ENCODE measurements at regions not wholly inside any gene's neighbourhood (a gene's known extent, or its start where the extent isn't known, plus 50 kb on each side); places are given as distances from the start of the nearest gene placed in this dataset.

DNA sequence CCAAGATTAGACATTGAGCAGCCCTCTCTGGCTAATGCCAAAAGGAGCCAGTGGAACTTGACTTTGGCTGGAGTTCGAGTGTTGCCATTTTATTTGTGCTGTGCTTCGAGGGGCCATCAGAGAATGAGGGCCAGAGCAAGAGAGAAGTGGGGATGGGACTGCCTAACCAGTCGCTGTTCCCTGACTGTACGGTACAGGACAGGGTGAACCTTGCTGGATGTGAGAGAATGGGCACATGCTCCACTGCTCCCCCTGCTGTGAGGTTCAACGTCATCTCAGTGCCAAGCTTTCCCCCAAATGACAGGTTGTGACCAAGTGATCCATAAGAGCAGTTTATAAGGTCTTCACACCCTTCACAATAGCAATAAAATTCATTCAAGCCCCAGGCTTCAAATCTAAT, 55.1 kb upstream of the BCL11B start:
- Histone ChIP-seq H3K36me3 (ENCODE audit: low read depth) (no peaks in the 10 kb centered on the region), H3K9me3 (ENCODE audit: severe bottlenecking) (no peaks in the 10 kb centered on the region), H3K4me1 (ENCODE audit: insufficient read depth, poor library complexity, severe bottlenecking) (peaks cover 9% of the 10 kb centered on the region), H3K27me3 (ENCODE audit: insufficient read depth, poor library complexity, severe bottlenecking) (no peaks in the 10 kb centered on the region), H3K27ac (ENCODE audit: poor library complexity, severe bottlenecking) (peak overlapping the region; percentile 12), H3K4me3 (ENCODE audit: severe bottlenecking) (no peak overlapping the region)
- DNase-seq (ENCODE audit: low spot score), result no peak
- TF ChIP-seq, protein P1, sequence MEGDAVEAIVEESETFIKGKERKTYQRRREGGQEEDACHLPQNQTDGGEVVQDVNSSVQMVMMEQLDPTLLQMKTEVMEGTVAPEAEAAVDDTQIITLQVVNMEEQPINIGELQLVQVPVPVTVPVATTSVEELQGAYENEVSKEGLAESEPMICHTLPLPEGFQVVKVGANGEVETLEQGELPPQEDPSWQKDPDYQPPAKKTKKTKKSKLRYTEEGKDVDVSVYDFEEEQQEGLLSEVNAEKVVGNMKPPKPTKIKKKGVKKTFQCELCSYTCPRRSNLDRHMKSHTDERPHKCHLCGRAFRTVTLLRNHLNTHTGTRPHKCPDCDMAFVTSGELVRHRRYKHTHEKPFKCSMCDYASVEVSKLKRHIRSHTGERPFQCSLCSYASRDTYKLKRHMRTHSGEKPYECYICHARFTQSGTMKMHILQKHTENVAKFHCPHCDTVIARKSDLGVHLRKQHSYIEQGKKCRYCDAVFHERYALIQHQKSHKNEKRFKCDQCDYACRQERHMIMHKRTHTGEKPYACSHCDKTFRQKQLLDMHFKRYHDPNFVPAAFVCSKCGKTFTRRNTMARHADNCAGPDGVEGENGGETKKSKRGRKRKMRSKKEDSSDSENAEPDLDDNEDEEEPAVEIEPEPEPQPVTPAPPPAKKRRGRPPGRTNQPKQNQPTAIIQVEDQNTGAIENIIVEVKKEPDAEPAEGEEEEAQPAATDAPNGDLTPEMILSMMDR (IDR thresholded peaks at IDR 0.05; ENCODE audit: poor library complexity, severe bottlenecking), result peak; percentile 19
- no peak for ATAC-seq (ENCODE audit: low read depth)

DNA sequence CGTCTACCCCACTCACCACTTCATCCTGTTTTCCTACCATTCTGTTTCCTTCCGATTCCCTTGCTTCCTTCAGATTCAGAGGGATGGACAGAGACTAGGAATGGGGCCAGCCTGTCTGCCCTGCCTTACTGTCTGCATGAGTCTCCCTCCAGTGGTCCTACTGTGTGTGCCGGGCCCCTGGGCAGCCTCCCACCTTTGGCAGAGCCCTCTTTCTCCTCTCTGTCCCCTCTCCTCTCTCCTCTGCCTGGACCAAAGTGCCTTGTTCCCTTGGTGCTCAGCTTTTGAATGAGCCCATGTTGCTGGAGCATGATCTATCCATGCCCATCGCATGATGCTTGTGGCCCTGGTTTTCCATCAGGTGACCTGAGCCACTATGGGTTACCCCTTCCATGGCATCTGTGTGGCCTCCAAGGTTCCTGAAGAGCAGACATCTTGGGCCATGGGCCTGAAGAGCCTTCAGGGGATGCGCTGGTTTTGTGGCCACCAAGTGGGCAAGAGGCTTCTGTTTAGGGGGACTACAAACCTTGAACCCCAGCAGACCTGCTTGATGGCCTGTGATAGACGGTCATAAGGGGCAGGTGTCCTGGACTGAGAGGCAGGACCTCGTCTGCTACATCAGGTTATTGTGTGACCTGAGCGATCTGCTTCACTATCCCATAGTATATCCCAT, 54.2 kb upstream of the BCL11B start:
- no peaks in the 10 kb centered on the region for H3K27me3 ChIP-seq (ENCODE audit: insufficient read depth, poor library complexity, severe bottlenecking)
- TF ChIP-seq, protein P1 (IDR thresholded peaks at IDR 0.05; ENCODE audit: poor library complexity, severe bottlenecking), result no peak
- ATAC-seq (ENCODE audit: low read depth), result no peak

DNA sequence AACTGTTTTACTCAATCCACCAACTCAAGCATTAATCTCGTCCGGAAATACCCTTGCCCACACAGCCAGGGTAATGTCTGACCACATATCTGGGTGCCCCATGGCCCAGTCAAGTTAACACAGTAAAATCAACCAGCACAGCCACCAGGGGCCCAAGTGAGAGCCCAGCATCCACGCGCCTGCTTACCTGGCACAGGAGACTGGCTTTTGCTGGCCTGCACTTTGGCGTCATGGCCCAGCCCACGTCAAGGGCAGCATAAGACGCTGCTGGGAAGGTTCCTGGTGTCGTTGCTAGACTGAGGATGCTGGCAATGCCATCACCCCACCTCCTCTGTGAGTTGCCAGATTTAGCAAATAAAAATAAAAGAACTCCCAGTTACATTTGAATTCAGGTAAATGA, 53.6 kb upstream of the BCL11B start:
- Histone ChIP-seq H3K4me3 (ENCODE audit: severe bottlenecking) (no peak overlapping the region), H3K9me3 (ENCODE audit: severe bottlenecking) (no peaks in the 10 kb centered on the region), H3K36me3 (ENCODE audit: low read depth) (no peaks in the 10 kb centered on the region), H3K4me1 (ENCODE audit: insufficient read depth, poor library complexity, severe bottlenecking) (peaks cover 9% of the 10 kb centered on the region), H3K27ac (ENCODE audit: poor library complexity, severe bottlenecking) (no peak overlapping the region), H3K27me3 (ENCODE audit: insufficient read depth, poor library complexity, severe bottlenecking) (no peaks in the 10 kb centered on the region)
- no peak for ATAC-seq (ENCODE audit: low read depth)
- TF ChIP-seq, protein P1 (IDR thresholded peaks at IDR 0.05; ENCODE audit: poor library complexity, severe bottlenecking), result no peak
- no peak for DNase-seq (ENCODE audit: low spot score)

More for the DNA sequence above, 54.2 kb upstream of the BCL11B start:
- Histone ChIP-seq H3K9me3 (ENCODE audit: severe bottlenecking) (no peaks in the 10 kb centered on the region), H3K27ac (ENCODE audit: poor library complexity, severe bottlenecking) (no peak overlapping the region), H3K4me3 (ENCODE audit: severe bottlenecking) (no peak overlapping the region), H3K36me3 (ENCODE audit: low read depth) (no peaks in the 10 kb centered on the region), H3K4me1 (ENCODE audit: insufficient read depth, poor library complexity, severe bottlenecking) (peaks cover 9% of the 10 kb centered on the region)
- DNase-seq (ENCODE audit: low spot score), result no peak

DNA sequence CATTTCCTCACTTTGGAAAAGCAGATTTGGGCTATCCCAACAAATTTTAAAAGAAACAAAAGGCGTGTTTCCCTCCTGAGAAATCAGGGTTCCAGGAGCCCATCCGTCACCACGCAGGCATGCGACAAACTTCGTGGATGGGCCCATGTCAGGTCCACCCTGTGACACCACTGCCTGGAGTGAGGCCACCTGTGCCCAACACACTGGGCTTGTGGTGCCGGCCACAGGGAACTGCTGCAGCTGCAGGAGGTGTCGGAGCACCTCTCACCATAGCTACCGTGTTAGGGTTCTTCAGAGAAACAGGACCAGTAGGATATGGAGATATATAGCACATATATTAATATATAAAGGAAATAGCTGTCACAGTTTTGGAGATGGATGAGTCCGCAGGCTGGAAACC, 53.0 kb upstream of the BCL11B start:
- Histone ChIP-seq H3K4me1 (ENCODE audit: insufficient read depth, poor library complexity, severe bottlenecking) (peaks cover 9% of the 10 kb centered on the region), H3K27me3 (ENCODE audit: insufficient read depth, poor library complexity, severe bottlenecking) (no peaks in the 10 kb centered on the region), H3K9me3 (ENCODE audit: severe bottlenecking) (no peaks in the 10 kb centered on the region), H3K36me3 (ENCODE audit: low read depth) (no peaks in the 10 kb centered on the region), H3K4me3 (ENCODE audit: severe bottlenecking) (no peak overlapping the region), H3K27ac (ENCODE audit: poor library complexity, severe bottlenecking) (no peak overlapping the region)
- DNase-seq (ENCODE audit: low spot score) (no peak), ATAC-seq (ENCODE audit: low read depth) (no peak)
- TF ChIP-seq, protein P1 (IDR thresholded peaks at IDR 0.05; ENCODE audit: poor library complexity, severe bottlenecking), result no peak

DNA sequence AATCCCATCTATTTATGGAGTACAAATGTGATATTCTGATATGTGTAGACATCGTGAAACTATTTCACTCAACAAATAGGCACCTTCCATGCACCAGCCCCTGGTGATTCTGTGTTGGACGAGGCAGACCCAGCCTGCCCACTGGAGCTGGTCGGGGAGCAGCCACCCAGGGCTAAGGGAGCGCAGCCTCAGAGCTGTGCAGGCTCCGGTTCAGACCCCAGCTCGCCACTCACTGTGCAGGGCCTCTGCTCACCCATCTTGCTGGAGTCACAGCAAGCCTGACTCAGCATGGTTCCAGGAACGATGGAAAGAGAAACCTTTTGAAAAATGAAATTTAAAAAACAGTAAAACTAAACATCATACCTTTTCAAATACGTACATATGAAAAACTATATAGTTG, 52.3 kb upstream of the BCL11B start:
- DNase-seq (ENCODE audit: low spot score) (no peak), ATAC-seq (ENCODE audit: low read depth) (no peak)
- Histone ChIP-seq H3K36me3 (ENCODE audit: low read depth) (no peaks in the 10 kb centered on the region), H3K9me3 (ENCODE audit: severe bottlenecking) (no peaks in the 10 kb centered on the region), H3K4me1 (ENCODE audit: insufficient read depth, poor library complexity, severe bottlenecking) (peaks cover 9% of the 10 kb centered on the region), H3K27ac (ENCODE audit: poor library complexity, severe bottlenecking) (no peak overlapping the region), H3K27me3 (ENCODE audit: insufficient read depth, poor library complexity, severe bottlenecking) (no peaks in the 10 kb centered on the region), H3K4me3 (ENCODE audit: severe bottlenecking) (no peak overlapping the region)
- TF ChIP-seq, protein P1 (IDR thresholded peaks at IDR 0.05; ENCODE audit: poor library complexity, severe bottlenecking), result no peak
